HG02884 (cell line): ENCODE measurements at regions not wholly inside any gene's neighbourhood (a gene's known extent, or its start where the extent isn't known, plus 50 kb on each side); places are given as distances from the start of the nearest gene placed in this dataset.
"Not testable (repeated sequence)": the region's sequence is repeated elsewhere in the genome, so short reads cannot be mapped to it uniquely, and the experiment has no call there.

ENCODE experiments used
- ATAC-seq: cut with Tn5 transposase; IDR thresholded peaks from one replicate; pipeline ENCODE4 v1.9.1; 2021; ENCODE audit warnings: mild to moderate bottlenecking, moderate library complexity; ENCODE audit not compliant: unreplicated experiment

- no peak for ATAC-seq
Measured at GRCh38 chr10:118805146-118805545, 50.4 kb upstream of the CACUL1 start.

- no peak for ATAC-seq
Measured at GRCh38 chr10:118807512-118808305, 52.9 kb upstream of the CACUL1 start.

GRCh38 chr10:118808601-118809356 lies 54.0 kb upstream of the CACUL1 start:
- ATAC-seq, result no peak

GRCh38 chr10:118809357-118810220 lies 54.8 kb upstream of the CACUL1 start:
- ATAC-seq, result no peak

GRCh38 chr10:118810796-118811505 lies 56.2 kb upstream of the CACUL1 start:
- no peak for ATAC-seq

GRCh38 chr10:118811675-118812392 lies 57.1 kb upstream of the CACUL1 start:
- no peak for ATAC-seq

GRCh38 chr10:118812393-118812740 lies 57.6 kb upstream of the CACUL1 start:
- no peak for ATAC-seq

- not testable (repeated sequence) for ATAC-seq
Measured at GRCh38 chr10:118813001-118813400, 58.2 kb upstream of the CACUL1 start.

- ATAC-seq, result no peak
Measured at GRCh38 chr10:118816471-118817168, 61.9 kb upstream of the CACUL1 start.

- no peak for ATAC-seq
Measured at GRCh38 chr10:118817328-118818068, 62.7 kb upstream of the CACUL1 start.

- ATAC-seq, result no peak
Measured at GRCh38 chr10:118818621-118819221, 64.0 kb upstream of the CACUL1 start.

- no peak for ATAC-seq
Measured at GRCh38 chr10:118820326-118821116, 65.8 kb upstream of the CACUL1 start.

- no peak for ATAC-seq
Measured at GRCh38 chr10:118823256-118823907, 68.6 kb upstream of the CACUL1 start.

- ATAC-seq, result no peak
Measured at GRCh38 chr10:118827053-118827452, 72.3 kb upstream of the CACUL1 start.

GRCh38 chr10:118827466-118828155 lies 72.8 kb upstream of the CACUL1 start:
- no peak for ATAC-seq

- no peak for ATAC-seq
Measured at GRCh38 chr10:118832241-118832651, 77.5 kb upstream of the CACUL1 start.
